IMR-90 (cell line): ENCODE measurements at regions not wholly inside any gene's neighbourhood (a gene's known extent, or its start where the extent isn't known, plus 50 kb on each side); places are given as distances from the start of the nearest gene placed in this dataset.

Experiments
- BHLHE40 ChIP-seq: fragments of 150-350 bp; IDR thresholded peaks from 2 replicates; pipeline ENCODE4 v1.6.1; 2016; ENCODE audit warnings: mild to moderate bottlenecking, low read depth, low read length
- CEBPB ChIP-seq: IDR thresholded peaks from 2 replicates; pipeline ENCODE4 v1.6.1; 2012; ENCODE audit warnings: low read depth, low read length, improper control_type of control experiment
- CHD1 ChIP-seq: IDR thresholded peaks from 2 replicates; pipeline ENCODE4 v1.6.1; 2012; ENCODE audit warnings: low read depth, low read length, improper control_type of control experiment
- CTCF ChIP-seq: conservative IDR thresholded peaks from 2 replicates; pipeline ENCODE4 v1.5.1; 2012; ENCODE audit warnings: mild to moderate bottlenecking, low read depth, low read length, improper control_type of control experiment
- ELK1 ChIP-seq: fragments of 150-350 bp; IDR thresholded peaks from 2 replicates; pipeline ENCODE4 v1.6.1; 2016; ENCODE audit warnings: low read depth, mild to moderate bottlenecking, low read length, moderate library complexity, borderline replicate concordance
- FOS ChIP-seq: fragments of 150-350 bp; IDR thresholded peaks from 2 replicates; pipeline ENCODE4 v1.6.1; 2016; ENCODE audit warnings: low read depth, low read length
- MAFK ChIP-seq: IDR thresholded peaks from 2 replicates; pipeline ENCODE4 v1.6.1; 2012; ENCODE audit warnings: low read depth, low read length, improper control_type of control experiment
- MXI1 ChIP-seq: IDR thresholded peaks from 2 replicates; pipeline ENCODE4 v1.6.1; 2012; ENCODE audit warnings: low read depth, mild to moderate bottlenecking, low read length, moderate library complexity, borderline replicate concordance
- POLR2A ChIP-seq: IDR thresholded peaks from 2 replicates; pipeline ENCODE4 v1.6.1; 2012; ENCODE audit warnings: mild to moderate bottlenecking, low read depth, low read length
- RAD21 ChIP-seq: IDR thresholded peaks from 2 replicates; pipeline ENCODE4 v1.6.1; 2012; ENCODE audit warnings: low read length, improper control_type of control experiment
- RCOR1 ChIP-seq: IDR thresholded peaks from 2 replicates; pipeline ENCODE4 v1.6.1; 2012; ENCODE audit warnings: mild to moderate bottlenecking, low read length, improper control_type of control experiment; ENCODE audit not compliant: insufficient replicate concordance
- RFX5 ChIP-seq: IDR thresholded peaks from 2 replicates; pipeline ENCODE4 v1.8.0; 2012; ENCODE audit warnings: low read depth, mild to moderate bottlenecking, low read length, moderate library complexity
- USF2 ChIP-seq: fragments of 150-350 bp; IDR thresholded peaks from 2 replicates; pipeline ENCODE4 v1.6.1; 2017; ENCODE audit warnings: mild to moderate bottlenecking, antibody characterized with exemption, low read length, low read depth

- TF ChIP-seq CHD1 (no peak), CTCF (no peak), RFX5 (no peak), RCOR1 (no peak), ELK1 (no peak), RAD21 (no peak), MXI1 (no peak), POLR2A (no peak), FOS (no peak), USF2 (no peak), BHLHE40 (no peak), CEBPB (no peak), MAFK (no peak)
Measured at GRCh38 chr13:112127564-112128330, 60.8 kb downstream of the SOX1 start.
